CD4-positive, alpha-beta T cell (primary cell): ENCODE measurements at regions not wholly inside any gene's neighbourhood (a gene's known extent, or its start where the extent isn't known, plus 50 kb on each side); places are given as distances from the start of the nearest gene placed in this dataset.

Experiments used
- ATAC-seq: fragments of 200-7000 bp; cut with Tn5 transposase; one replicate; pipeline ENCODE4 v1.10.0; 2022; ENCODE audit warnings: mild to moderate bottlenecking; ENCODE audit not compliant: poor library complexity
- CTCF ChIA-PET: fragments of 350-600 bp; sonication (Branson Sonifier 250); formaldehyde crosslinking; loops from one replicate; lab custom pipeline; 2021; ENCODE audit warnings: antibody characterized with exemption, inconsistent platforms; lab: Charles Lee
- POLR2A ChIA-PET: fragments of 350-600 bp; sonication (Branson Sonifier 250); formaldehyde crosslinking; loops from one replicate; lab custom pipeline; 2021; ENCODE audit warnings: antibody characterized with exemption, inconsistent platforms; lab: Charles Lee
- DNase-seq, 14 experiments: peaks; one replicate each; pipeline ENCODE4 v3.0.0-alpha.2; 2013 to 2020; ENCODE audit warnings: mixed read lengths in 2 of 14
- H3K27ac ChIP-seq, 2 donors: one replicate each; pipeline versions ENCODE4 v1.5.1 to v1.7.0; 2013; ENCODE audit warnings: low read length in 2 of 2, low read depth in 1 of 2, mild to moderate bottlenecking in 1 of 2
- H3K27me3 ChIP-seq, 2 experiments: 1 replicate in 1 of 2; 2 replicates in 1 of 2; pipeline versions ENCODE4 v1.6.1 to v1.7.0; 2013; ENCODE audit warnings: low read length in 2 of 2, control low read depth in 1 of 2, mild to moderate bottlenecking in 1 of 2, moderate library complexity in 1 of 2; ENCODE audit not compliant: insufficient read depth in 2 of 2, control insufficient read depth in 1 of 2
- H3K36me3 ChIP-seq: one replicate; pipeline ENCODE4 v1.6.1; 2013; ENCODE audit warnings: low read length, control low read depth; ENCODE audit not compliant: insufficient read depth
- H3K4me1 ChIP-seq: one replicate; pipeline ENCODE4 v1.6.1; 2013; ENCODE audit warnings: low read length, control low read depth; ENCODE audit not compliant: insufficient read depth
- H3K4me3 ChIP-seq: one replicate; pipeline ENCODE4 v1.5.1; 2013; ENCODE audit warnings: mild to moderate bottlenecking, low read length, moderate library complexity
- H3K9me3 ChIP-seq, 2 experiments: 1 replicate in 1 of 2; 2 replicates in 1 of 2; pipeline versions ENCODE4 v1.6.1 to v1.7.0; 2013; ENCODE audit warnings: low read length in 2 of 2, mild to moderate bottlenecking in 2 of 2, control low read depth in 1 of 2, moderate library complexity in 1 of 2; ENCODE audit not compliant: control insufficient read depth in 1 of 2, insufficient read depth in 1 of 2
- H3K27ac Mint-ChIP-seq: one replicate; pipeline ENCODE4 v1.8.0; 2020; ENCODE audit warnings: mixed read lengths
- H3K27me3 Mint-ChIP-seq: one replicate; pipeline ENCODE4 v1.8.0; 2021; ENCODE audit warnings: mixed read lengths
- H3K36me3 Mint-ChIP-seq: one replicate; pipeline ENCODE4 v1.8.0; 2021; ENCODE audit warnings: low read depth, mixed read lengths
- H3K4me1 Mint-ChIP-seq: one replicate; pipeline ENCODE4 v1.8.0; 2021; ENCODE audit warnings: low read depth, mixed read lengths
- H3K4me3 Mint-ChIP-seq: one replicate; pipeline ENCODE4 v1.8.0; 2020; ENCODE audit warnings: mild to moderate bottlenecking, mixed read lengths
- H3K9me3 Mint-ChIP-seq: one replicate; pipeline ENCODE4 v1.8.0; 2020; ENCODE audit warnings: mixed read lengths
- CTCF ChIP-seq: fragments of 200-600 bp; IDR thresholded peaks from one replicate; pipeline ENCODE4 v1.8.0; 2022; ENCODE audit warnings: antibody characterized with exemption, mild to moderate bottlenecking
- intact Hi-C, 2 experiments: fragments of 100-400 bp; cut with DNase I in 1 of 2; cut with micrococcal nuclease in 1 of 2; formaldehyde crosslinking; loops; one replicate each; pipeline versions ENCODE4 v1.15.1 to v1.9.0; 2023 to 2025; cut with DNase I, micrococcal nuclease

- no peak for DNase-seq
- H3K27ac ChIP-seq, result no peak overlapping the region
- Mint-ChIP-seq H3K9me3 (peaks cover 15% of the 10 kb centered on the region), H3K4me1 (no peaks in the 10 kb centered on the region), H3K36me3 (no peaks in the 10 kb centered on the region), H3K27me3 (no peaks in the 10 kb centered on the region), H3K27ac (no peak overlapping the region), H3K4me3 (no peak overlapping the region)
- intact Hi-C loops, result no loop called here
- no peak for TF ChIP-seq CTCF
- H3K27me3 ChIP-seq, result no peaks in the 10 kb centered on the region
- no peak for ATAC-seq
- H3K4me3 ChIP-seq, result no peak overlapping the region
- peaks cover 4 to 9% of the 10 kb centered on the region in 2 experiments for H3K9me3 ChIP-seq
- H3K36me3 ChIP-seq, result no peaks in the 10 kb centered on the region
- ChIA-PET CTCF (no interaction called here), POLR2A (no interaction called here)
- no peaks in the 10 kb centered on the region for H3K4me1 ChIP-seq
Observed at GRCh38 chr5:105530716-105531261, 1968.2 kb upstream of the NUDT12 start.

- H3K27ac Mint-ChIP-seq, result no peak overlapping the region
- Histone ChIP-seq H3K27ac (no peak overlapping the region), H3K4me3 (no peak overlapping the region), H3K4me1 (no peaks in the 10 kb centered on the region), H3K36me3 (no peaks in the 10 kb centered on the region), H3K27me3 (no peaks in the 10 kb centered on the region), H3K9me3 (peaks cover 4 to 12% of the 10 kb centered on the region in 2 experiments)
- no peak for ATAC-seq
- CTCF ChIA-PET, result no interaction called here
- no peaks in the 10 kb centered on the region for H3K36me3 Mint-ChIP-seq
- peaks cover 15% of the 10 kb centered on the region for H3K9me3 Mint-ChIP-seq
- no peak for DNase-seq
- H3K27me3 Mint-ChIP-seq, result no peaks in the 10 kb centered on the region
- no peaks in the 10 kb centered on the region for H3K4me1 Mint-ChIP-seq
- intact Hi-C loops, result no loop called here
- TF ChIP-seq CTCF, result no peak
- H3K4me3 Mint-ChIP-seq, result no peak overlapping the region
- POLR2A ChIA-PET, result no interaction called here
Observed at GRCh38 chr5:105529851-105530250, 1967.3 kb upstream of the NUDT12 start.

GRCh38 chr5:105508519-105508918, 1945.9 kb upstream of the NUDT12 start:
- TF ChIP-seq CTCF, result no peak
- H3K4me3 ChIP-seq, result no peak overlapping the region
- ATAC-seq (no peak), DNase-seq (no peak)
- CTCF ChIA-PET, result no interaction called here
- no peak overlapping the region for H3K27ac Mint-ChIP-seq
- no peak overlapping the region for H3K27ac ChIP-seq
- POLR2A ChIA-PET, result no interaction called here
- H3K4me1 Mint-ChIP-seq, result no peaks in the 10 kb centered on the region
- H3K36me3 Mint-ChIP-seq, result no peaks in the 10 kb centered on the region
- intact Hi-C loops, result no loop called here
- no peak overlapping the region for H3K4me3 Mint-ChIP-seq
- H3K36me3 ChIP-seq, result no peaks in the 10 kb centered on the region
- no peaks in the 10 kb centered on the region for H3K27me3 Mint-ChIP-seq
- no peaks in the 10 kb centered on the region for H3K4me1 ChIP-seq
- peaks cover 14% of the 10 kb centered on the region for H3K9me3 Mint-ChIP-seq
- H3K9me3 ChIP-seq, result peaks cover 0 to 3% of the 10 kb centered on the region in 2 experiments
- no peaks in the 10 kb centered on the region for H3K27me3 ChIP-seq
